H1 (cell line): ENCODE measurements at regions not wholly inside any gene's neighbourhood (a gene's known extent, or its start where the extent isn't known, plus 50 kb on each side); places are given as distances from the start of the nearest gene placed in this dataset.

Experiments used
- CTBP2 ChIP-seq: IDR thresholded peaks from 2 replicates; pipeline ENCODE4 v1.7.0; 2011; ENCODE audit warnings: borderline replicate concordance, mild to moderate bottlenecking, moderate library complexity, mixed read lengths, low read length; ENCODE audit not compliant: insufficient read depth, insufficient read length
- PHF8 ChIP-seq: fragments of 200-600 bp; sonication (generic); conservative IDR thresholded peaks from 2 replicates; pipeline ENCODE4 v1.7.1; 2012; ENCODE audit warnings: low read depth, mild to moderate bottlenecking, inconsistent platforms, low read length, moderate library complexity
- RBBP5 ChIP-seq: IDR thresholded peaks from 2 replicates; pipeline ENCODE4 v1.7.1; 2012; ENCODE audit warnings: low read depth, mild to moderate bottlenecking, inconsistent platforms, low read length, moderate library complexity, borderline replicate concordance
- TAF7 ChIP-seq: optimal IDR thresholded peaks from 2 replicates; pipeline ENCODE3; 2011; ENCODE audit warnings: low read depth, mild to moderate bottlenecking, inconsistent platforms, low read length, moderate library complexity, borderline replicate concordance

DNA sequence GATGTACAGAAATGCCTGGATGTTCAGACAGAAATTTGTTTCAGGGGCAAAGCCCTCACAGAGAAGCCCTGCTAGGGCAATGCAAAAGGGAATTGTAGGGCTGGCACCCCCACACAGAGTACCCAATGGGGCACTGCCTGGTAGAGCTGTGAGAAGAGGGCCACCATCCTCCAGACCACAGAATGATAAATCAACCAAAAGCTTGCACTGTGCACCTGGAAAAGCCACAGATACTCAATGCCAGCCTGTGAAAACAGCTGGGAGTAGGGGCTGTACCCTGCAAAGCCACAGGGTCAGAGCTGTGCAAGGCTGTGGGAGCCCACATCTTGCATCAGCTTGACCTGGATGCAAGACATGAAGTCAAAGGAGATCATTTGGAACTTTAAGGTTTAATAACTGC, 477.9 kb upstream of the NECTIN3 start (continued):
- no peak for TF ChIP-seq CTBP2
- TF ChIP-seq RBBP5: no peak
- no peak for TF ChIP-seq PHF8
- no peak for TF ChIP-seq TAF7
- TF ChIP-seq, all 59 proteins: peak for 0
